ENCODE measurements at regions not wholly inside any gene's neighbourhood (a gene's known extent, or its start where the extent isn't known, plus 50 kb on each side); places are given as distances from the start of the nearest gene placed in this dataset.
"Not testable (repeated sequence)": the region's sequence is repeated elsewhere in the genome, so short reads cannot be mapped to it uniquely, and the experiment has no call there.

DNA sequence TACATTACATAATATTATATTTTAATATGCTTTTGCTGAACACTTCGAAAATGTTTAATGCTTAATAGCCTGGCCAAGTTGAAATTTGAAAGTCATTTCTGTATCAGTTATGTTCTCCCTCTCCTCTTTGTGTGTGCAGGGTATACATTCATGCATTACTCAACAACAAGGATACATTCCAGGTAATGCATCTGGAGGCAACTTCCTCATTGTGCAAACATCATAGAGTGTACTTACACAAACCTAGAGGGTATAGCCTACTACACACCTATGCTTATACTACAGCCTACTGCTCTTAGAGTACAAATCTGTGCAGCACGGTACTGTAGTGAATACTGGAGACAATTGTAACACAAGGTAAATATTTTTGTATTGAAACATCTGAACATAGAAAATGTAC, 407.3 kb downstream of the MRPL39 start:
- TF ChIP-seq, protein P1, sequence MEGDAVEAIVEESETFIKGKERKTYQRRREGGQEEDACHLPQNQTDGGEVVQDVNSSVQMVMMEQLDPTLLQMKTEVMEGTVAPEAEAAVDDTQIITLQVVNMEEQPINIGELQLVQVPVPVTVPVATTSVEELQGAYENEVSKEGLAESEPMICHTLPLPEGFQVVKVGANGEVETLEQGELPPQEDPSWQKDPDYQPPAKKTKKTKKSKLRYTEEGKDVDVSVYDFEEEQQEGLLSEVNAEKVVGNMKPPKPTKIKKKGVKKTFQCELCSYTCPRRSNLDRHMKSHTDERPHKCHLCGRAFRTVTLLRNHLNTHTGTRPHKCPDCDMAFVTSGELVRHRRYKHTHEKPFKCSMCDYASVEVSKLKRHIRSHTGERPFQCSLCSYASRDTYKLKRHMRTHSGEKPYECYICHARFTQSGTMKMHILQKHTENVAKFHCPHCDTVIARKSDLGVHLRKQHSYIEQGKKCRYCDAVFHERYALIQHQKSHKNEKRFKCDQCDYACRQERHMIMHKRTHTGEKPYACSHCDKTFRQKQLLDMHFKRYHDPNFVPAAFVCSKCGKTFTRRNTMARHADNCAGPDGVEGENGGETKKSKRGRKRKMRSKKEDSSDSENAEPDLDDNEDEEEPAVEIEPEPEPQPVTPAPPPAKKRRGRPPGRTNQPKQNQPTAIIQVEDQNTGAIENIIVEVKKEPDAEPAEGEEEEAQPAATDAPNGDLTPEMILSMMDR (conservative IDR thresholded peaks at IDR 0.05; ENCODE audit: low read depth, low read length) = no peak
- H3K4me3 ChIP-seq (ENCODE audit: low read length) = no peak overlapping the region
- no peak for DNase-seq (ENCODE audit: low read depth)

DNA sequence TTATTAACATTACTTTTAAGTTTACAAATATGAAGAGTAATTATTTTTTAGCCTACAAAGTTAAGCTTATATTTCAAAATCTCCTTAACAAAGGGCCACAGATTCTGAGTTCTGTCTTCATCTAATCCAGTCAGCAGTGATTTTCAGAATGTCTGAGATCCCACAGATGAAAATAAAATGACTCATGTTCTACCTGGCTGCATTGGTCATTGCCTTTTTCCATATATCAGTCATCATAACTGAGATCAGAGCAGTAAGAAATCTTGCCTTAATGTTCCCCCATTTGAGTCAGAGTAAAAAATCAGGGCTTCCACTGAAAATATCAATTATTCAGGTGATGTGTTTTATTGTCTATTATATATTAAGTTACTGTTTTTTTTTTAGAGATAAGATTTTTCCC, 416.1 kb downstream of the MRPL39 start:
- no peak for DNase-seq (ENCODE audit: low read depth)
- no peak overlapping the region for H3K4me3 ChIP-seq (ENCODE audit: low read length)
- TF ChIP-seq, protein P1 (conservative IDR thresholded peaks at IDR 0.05; ENCODE audit: low read depth, low read length) = no peak

DNA sequence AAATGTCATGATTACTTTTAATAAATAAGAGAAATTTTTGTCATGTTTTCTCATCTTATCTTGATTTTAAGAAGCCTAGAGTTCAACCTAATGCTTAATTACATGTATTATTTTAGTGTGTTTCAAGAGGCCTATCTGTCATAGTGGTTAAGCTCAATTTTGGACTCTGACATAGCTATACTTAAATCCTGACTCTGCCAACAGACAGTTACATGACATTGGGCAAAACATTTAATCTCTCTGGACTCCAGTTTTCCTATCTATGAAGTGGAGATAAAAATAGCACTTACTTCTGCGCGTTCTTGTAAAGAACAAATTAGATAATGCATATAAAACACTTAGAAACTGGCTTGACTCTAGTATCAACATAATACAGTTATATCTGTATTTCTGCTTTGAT, 417.8 kb downstream of the MRPL39 start:
- TF ChIP-seq, protein P1 (conservative IDR thresholded peaks at IDR 0.05; ENCODE audit: low read depth, low read length) = no peak
- H3K4me3 ChIP-seq (ENCODE audit: low read length) = no peak overlapping the region
- no peak for DNase-seq (ENCODE audit: low read depth)

DNA sequence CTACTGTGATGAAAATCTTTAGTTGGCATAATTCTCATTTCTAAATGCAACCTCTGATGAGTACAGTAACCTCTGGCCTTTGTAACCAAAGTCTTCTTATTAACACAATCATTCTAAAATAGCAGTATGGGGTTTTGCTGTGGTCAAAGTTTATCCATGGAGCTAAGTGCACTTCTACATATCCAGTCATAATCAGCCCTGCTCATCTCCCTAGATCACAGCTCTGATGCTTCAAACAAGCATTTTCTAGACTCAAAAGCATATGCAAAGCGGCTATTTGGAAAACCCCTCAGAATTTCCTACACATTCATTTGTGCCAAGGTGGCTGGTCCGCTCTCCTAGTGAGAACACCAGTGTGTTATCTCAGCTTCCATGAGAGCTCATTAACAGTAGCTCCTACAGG, 418.6 kb downstream of the MRPL39 start:
- no peak for DNase-seq (ENCODE audit: low read depth)
- no peak overlapping the region for H3K4me3 ChIP-seq (ENCODE audit: low read length)
- TF ChIP-seq, protein P1 (conservative IDR thresholded peaks at IDR 0.05; ENCODE audit: low read depth, low read length) = no peak

DNA sequence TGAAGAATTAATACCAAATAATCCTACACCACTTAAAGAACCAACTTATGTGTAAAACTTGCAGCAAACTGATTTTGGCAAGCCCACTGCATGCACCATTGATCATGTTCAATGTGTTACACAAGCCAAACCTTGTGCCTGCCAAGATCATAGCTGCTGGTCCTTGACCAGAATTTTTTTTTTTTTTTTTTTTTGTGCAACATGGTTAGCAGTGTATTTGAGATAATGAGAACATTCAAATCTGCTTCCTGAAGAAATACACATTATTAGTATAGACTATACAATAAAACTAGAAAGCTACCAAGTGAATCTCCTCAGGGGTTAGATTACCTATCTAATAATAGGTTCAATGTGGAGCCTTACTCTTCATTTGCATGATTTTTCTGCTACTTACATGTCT, 421.0 kb downstream of the MRPL39 start:
- no peak overlapping the region for H3K4me3 ChIP-seq (ENCODE audit: low read length)
- no peak for DNase-seq (ENCODE audit: low read depth)
- TF ChIP-seq, protein P1 (conservative IDR thresholded peaks at IDR 0.05; ENCODE audit: low read depth, low read length) = no peak

DNA sequence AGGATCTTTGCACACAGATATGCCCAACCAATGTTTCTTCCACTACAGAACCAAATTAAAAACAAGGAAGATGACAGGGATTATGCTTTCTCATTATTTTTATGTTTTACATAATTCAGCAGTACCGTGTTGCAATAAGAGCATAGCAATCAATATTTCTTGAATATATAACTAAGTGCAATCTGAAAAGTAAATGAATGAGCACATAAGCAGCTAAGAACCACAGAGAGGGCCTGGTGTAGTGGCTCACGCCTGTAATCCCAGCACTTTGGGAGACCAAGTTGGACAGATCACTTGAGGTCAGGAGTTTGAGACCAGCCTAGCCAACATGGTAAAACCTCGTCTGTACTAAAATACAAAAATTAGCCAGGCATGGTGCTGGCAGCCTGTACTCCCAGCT, 423.7 kb downstream of the MRPL39 start:
- no peak for DNase-seq (ENCODE audit: low read depth)
- H3K4me3 ChIP-seq (ENCODE audit: low read length) = no peak overlapping the region
- TF ChIP-seq, protein P1 (conservative IDR thresholded peaks at IDR 0.05; ENCODE audit: low read depth, low read length) = no peak

DNA sequence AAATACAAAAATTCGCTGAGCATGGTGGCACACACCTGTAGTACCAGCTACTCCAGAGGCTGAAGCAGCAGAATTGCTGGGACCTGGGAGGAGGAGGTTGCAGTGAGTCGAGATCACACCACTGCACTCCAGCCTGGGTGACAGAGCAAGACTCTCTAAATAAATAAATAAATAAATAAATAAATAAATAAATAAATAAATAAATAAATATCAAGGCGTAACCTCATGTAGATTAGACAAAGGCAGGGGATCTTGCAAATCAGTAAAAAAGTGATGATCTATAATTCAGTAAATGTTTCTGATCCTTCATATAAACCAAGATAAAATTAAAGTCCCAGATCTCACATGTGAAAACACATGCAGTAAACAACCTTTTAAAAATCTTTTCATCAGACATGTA, 425.6 kb downstream of the MRPL39 start:
- not testable (repeated sequence) for DNase-seq (ENCODE audit: low read depth); H3K4me3 ChIP-seq (ENCODE audit: low read length)

DNA sequence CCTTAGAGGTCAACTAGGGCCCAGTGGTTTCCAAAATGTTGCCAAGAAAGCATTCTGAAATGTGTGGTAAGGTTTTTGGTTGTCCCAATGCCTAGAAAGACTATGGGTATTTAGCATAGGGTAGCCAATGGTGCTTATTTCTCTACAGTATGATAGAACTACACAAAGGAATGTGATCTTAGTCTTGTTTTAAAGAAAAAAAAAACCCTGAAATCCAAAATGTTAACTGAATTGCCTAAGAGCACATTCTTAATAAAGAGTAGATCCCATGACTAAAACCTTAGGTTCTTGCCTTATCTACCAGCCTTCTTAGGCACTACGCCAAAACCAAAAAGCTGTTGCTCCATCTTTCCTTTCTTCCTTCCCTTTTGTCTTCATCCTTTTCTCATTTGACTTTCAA, 428.2 kb downstream of the MRPL39 start:
- TF ChIP-seq, protein P1 (conservative IDR thresholded peaks at IDR 0.05; ENCODE audit: low read depth, low read length) = no peak
- peak; percentile 34 for DNase-seq (ENCODE audit: low read depth)
- H3K4me3 ChIP-seq (ENCODE audit: low read length) = no peak overlapping the region

Data from retinal pigment epithelial cell (primary cell).